Epithelial cell of esophagus (primary cell): ENCODE measurements at regions not wholly inside any gene's neighbourhood (a gene's known extent, or its start where the extent isn't known, plus 50 kb on each side); places are given as distances from the start of the nearest gene placed in this dataset.

ENCODE experiments used
- DNase-seq: peaks from one replicate; pipeline ENCODE4 v3.0.0; 2010; ENCODE audit warnings: low read depth
- H3K4me3 ChIP-seq: 2 replicates; pipeline ENCODE4 v1.5.1; 2011; ENCODE audit warnings: mild to moderate bottlenecking, low read length, control low read depth
- CTCF ChIP-seq: IDR thresholded peaks from 2 replicates; pipeline ENCODE4 v1.5.1; 2011; ENCODE audit warnings: low read depth, mild to moderate bottlenecking, low read length, control low read depth, inconsistent platforms; ENCODE audit not compliant: insufficient read depth; ENCODE audit errors: missing control alignments

GRCh38 chr9:119739476-119739875 lies 370.2 kb upstream of the BRINP1 start:
- no peak for TF ChIP-seq CTCF
- H3K4me3 ChIP-seq: no peak overlapping the region
- no peak for DNase-seq

- DNase-seq: no peak
- TF ChIP-seq CTCF: no peak
- H3K4me3 ChIP-seq: no peak overlapping the region
Observed at GRCh38 chr9:119736491-119737454, 367.5 kb upstream of the BRINP1 start.

- no peak overlapping the region for H3K4me3 ChIP-seq
- TF ChIP-seq CTCF: no peak
- DNase-seq: no peak
Observed at GRCh38 chr9:119727988-119728387, 358.8 kb upstream of the BRINP1 start.

- DNase-seq: no peak
- no peak for TF ChIP-seq CTCF
- H3K4me3 ChIP-seq: no peak overlapping the region
Observed at GRCh38 chr9:119726035-119726434, 356.8 kb upstream of the BRINP1 start.

GRCh38 chr9:119722384-119722783 lies 353.1 kb upstream of the BRINP1 start:
- TF ChIP-seq CTCF: no peak
- DNase-seq: no peak
- H3K4me3 ChIP-seq: no peak overlapping the region

GRCh38 chr9:119712325-119712724 lies 343.1 kb upstream of the BRINP1 start:
- TF ChIP-seq CTCF: no peak
- no peak overlapping the region for H3K4me3 ChIP-seq
- no peak for DNase-seq

GRCh38 chr9:119709431-119709830 lies 340.2 kb upstream of the BRINP1 start:
- DNase-seq: no peak
- no peak for TF ChIP-seq CTCF
- H3K4me3 ChIP-seq: no peak overlapping the region
